Activated CD4-positive, CD25-positive, alpha-beta regulatory T cell treated with anti-CD3 and anti-CD28 coated beads, Interleukin-2, amount 50 U/mL, for 16 hours (primary cell): ENCODE measurements at regions not wholly inside any gene's neighbourhood (a gene's known extent, or its start where the extent isn't known, plus 50 kb on each side); places are given as distances from the start of the nearest gene placed in this dataset.

ENCODE experiments used
- DNase-seq: peaks from one replicate; pipeline ENCODE4 v3.0.0-alpha.2; 2020; ENCODE audit warnings: low read depth, low spot score

GRCh38 chr2:168338803-168339437, 91.5 kb upstream of the STK39 start:
- DNase-seq: no peak

GRCh38 chr2:168340931-168341330, 93.5 kb upstream of the STK39 start:
- no peak for DNase-seq

- DNase-seq: no peak
Observed at GRCh38 chr2:168343586-168343985, 96.2 kb upstream of the STK39 start.

GRCh38 chr2:168344706-168345105, 97.3 kb upstream of the STK39 start:
- no peak for DNase-seq

- DNase-seq: no peak
Observed at GRCh38 chr2:168345601-168346000, 98.2 kb upstream of the STK39 start.

GRCh38 chr2:168346725-168347477, 99.5 kb upstream of the STK39 start:
- DNase-seq: peak; percentile 30

GRCh38 chr2:168348076-168348475, 100.7 kb upstream of the STK39 start:
- DNase-seq: no peak

GRCh38 chr2:168350380-168350779, 103.0 kb upstream of the STK39 start:
- DNase-seq: no peak

GRCh38 chr2:168353251-168353650, 102.8 kb upstream of the CERS6 start:
- DNase-seq: no peak

GRCh38 chr2:168354499-168354898, 101.6 kb upstream of the CERS6 start:
- no peak for DNase-seq

GRCh38 chr2:168355121-168355520, 101.0 kb upstream of the CERS6 start:
- no peak for DNase-seq

- DNase-seq: no peak
Observed at GRCh38 chr2:168355779-168356476, 100.1 kb upstream of the CERS6 start.

GRCh38 chr2:168356477-168356835, 99.6 kb upstream of the CERS6 start:
- no peak for DNase-seq

- no peak for DNase-seq
Observed at GRCh38 chr2:168357797-168358472, 98.1 kb upstream of the CERS6 start.

GRCh38 chr2:168359082-168359481, 97.0 kb upstream of the CERS6 start:
- no peak for DNase-seq

GRCh38 chr2:168363347-168364092, 92.6 kb upstream of the CERS6 start:
- no peak for DNase-seq

GRCh38 chr2:168365094-168365621, 90.9 kb upstream of the CERS6 start:
- no peak for DNase-seq

- DNase-seq: no peak
Observed at GRCh38 chr2:168369031-168369430, 87.0 kb upstream of the CERS6 start.

GRCh38 chr2:168371273-168372019, 84.6 kb upstream of the CERS6 start:
- no peak for DNase-seq

- no peak for DNase-seq
Observed at GRCh38 chr2:168373468-168373867, 82.6 kb upstream of the CERS6 start.
